ENCODE measurements at regions not wholly inside any gene's neighbourhood (a gene's known extent, or its start where the extent isn't known, plus 50 kb on each side); places are given as distances from the start of the nearest gene placed in this dataset.

DNA sequence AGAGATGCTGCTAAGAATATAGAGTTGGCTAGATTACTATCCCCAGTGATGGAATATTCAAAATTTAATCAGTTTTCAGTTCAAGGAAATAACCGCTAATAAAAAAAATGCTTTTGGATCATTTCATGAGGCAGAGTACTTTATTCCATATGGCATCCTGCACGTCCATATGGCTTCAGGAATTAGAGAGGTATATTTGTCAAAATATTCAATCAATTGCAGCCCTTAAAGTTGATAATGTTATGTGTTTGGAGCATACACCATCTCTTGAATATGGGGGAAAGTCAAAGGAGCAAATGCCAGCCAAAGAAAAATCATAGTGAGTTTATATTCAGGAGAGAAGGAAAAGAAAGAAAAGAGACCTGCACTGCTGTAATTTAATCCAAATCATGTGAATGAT is 266.4 kb downstream of the TMEM182 start:
- TF ChIP-seq, protein P1, sequence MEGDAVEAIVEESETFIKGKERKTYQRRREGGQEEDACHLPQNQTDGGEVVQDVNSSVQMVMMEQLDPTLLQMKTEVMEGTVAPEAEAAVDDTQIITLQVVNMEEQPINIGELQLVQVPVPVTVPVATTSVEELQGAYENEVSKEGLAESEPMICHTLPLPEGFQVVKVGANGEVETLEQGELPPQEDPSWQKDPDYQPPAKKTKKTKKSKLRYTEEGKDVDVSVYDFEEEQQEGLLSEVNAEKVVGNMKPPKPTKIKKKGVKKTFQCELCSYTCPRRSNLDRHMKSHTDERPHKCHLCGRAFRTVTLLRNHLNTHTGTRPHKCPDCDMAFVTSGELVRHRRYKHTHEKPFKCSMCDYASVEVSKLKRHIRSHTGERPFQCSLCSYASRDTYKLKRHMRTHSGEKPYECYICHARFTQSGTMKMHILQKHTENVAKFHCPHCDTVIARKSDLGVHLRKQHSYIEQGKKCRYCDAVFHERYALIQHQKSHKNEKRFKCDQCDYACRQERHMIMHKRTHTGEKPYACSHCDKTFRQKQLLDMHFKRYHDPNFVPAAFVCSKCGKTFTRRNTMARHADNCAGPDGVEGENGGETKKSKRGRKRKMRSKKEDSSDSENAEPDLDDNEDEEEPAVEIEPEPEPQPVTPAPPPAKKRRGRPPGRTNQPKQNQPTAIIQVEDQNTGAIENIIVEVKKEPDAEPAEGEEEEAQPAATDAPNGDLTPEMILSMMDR (IDR thresholded peaks at IDR 0.05; ENCODE audit: low read depth, low read length, poor library complexity, severe bottlenecking) = no peak
- no peak for TF ChIP-seq EZH2phosphoT487 (IDR thresholded peaks at IDR 0.05; ENCODE audit: borderline replicate concordance, low read length)

All from DOHH2 (cell line).